ENCODE measurements at regions not wholly inside any gene's neighbourhood (a gene's known extent, or its start where the extent isn't known, plus 50 kb on each side); places are given as distances from the start of the nearest gene placed in this dataset.
"Not testable (repeated sequence)": the region's sequence is repeated elsewhere in the genome, so short reads cannot be mapped to it uniquely, and the experiment has no call there.

GRCh38 chr14:51595881-51596455, 55.7 kb upstream of the FRMD6 start:
- no peak for DNase-seq

GRCh38 chr14:51596488-51597117, 55.1 kb upstream of the FRMD6 start:
- no peak for DNase-seq

GRCh38 chr14:51597261-51598001, 54.3 kb upstream of the FRMD6 start:
- no peak for DNase-seq

- not testable (repeated sequence) for DNase-seq
Measured at GRCh38 chr14:51598924-51599600, 52.6 kb upstream of the FRMD6 start.

DNA sequence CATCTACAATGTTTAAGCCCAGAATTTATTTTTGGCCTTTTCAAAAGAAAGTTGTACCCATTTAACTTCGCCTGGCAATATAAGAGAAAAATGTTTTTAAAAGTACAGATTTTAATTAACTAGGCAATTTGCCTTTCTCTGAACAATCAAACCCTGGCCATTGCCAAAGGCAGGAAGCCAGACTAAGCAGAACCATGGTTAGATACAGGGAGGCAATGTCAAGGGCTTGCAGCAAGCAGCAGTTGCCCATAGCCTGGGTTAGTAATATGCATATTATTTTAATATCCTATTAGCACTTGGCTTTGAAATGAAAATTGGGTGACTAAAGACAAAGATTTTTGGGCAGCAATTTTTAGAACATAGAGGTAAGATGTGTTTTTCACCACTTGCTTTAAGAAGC, 51.1 kb upstream of the FRMD6 start:
- no peak for DNase-seq
